Activated B cell treated with CpG ODN at 0.5 μM for 24 hours (primary cell): ENCODE measurements at regions not wholly inside any gene's neighbourhood (a gene's known extent, or its start where the extent isn't known, plus 50 kb on each side); places are given as distances from the start of the nearest gene placed in this dataset.

Experiments
- ATAC-seq: fragments of 200-7000 bp; cut with Tn5 transposase; one replicate; pipeline ENCODE4 v1.10.0; 2021; ENCODE audit warnings: low read depth, mild to moderate bottlenecking, moderate library complexity
- CTCF ChIA-PET: fragments of 350-600 bp; sonication (Branson Sonifier 250); formaldehyde crosslinking; loops from one replicate; lab custom pipeline; 2021; ENCODE audit warnings: antibody characterized with exemption; lab: Charles Lee
- POLR2A ChIA-PET: fragments of 350-600 bp; sonication (Branson Sonifier 250); formaldehyde crosslinking; loops from one replicate; lab custom pipeline; 2021; ENCODE audit warnings: antibody characterized with exemption; lab: Charles Lee
- DNase-seq: peaks from one replicate; pipeline ENCODE4 v3.0.0; 2022
- H3K27ac Mint-ChIP-seq: one replicate; pipeline ENCODE4 v1.8.0; 2020; ENCODE audit warnings: mixed read lengths
- H3K27me3 Mint-ChIP-seq: one replicate; pipeline ENCODE4 v1.8.0; 2021; ENCODE audit warnings: mixed read lengths
- H3K36me3 Mint-ChIP-seq: one replicate; pipeline ENCODE4 v1.8.0; 2021; ENCODE audit warnings: low read depth, mixed read lengths
- H3K4me1 Mint-ChIP-seq: one replicate; pipeline ENCODE4 v1.8.0; 2021; ENCODE audit warnings: mixed read lengths
- H3K4me3 Mint-ChIP-seq: one replicate; pipeline ENCODE4 v1.8.0; 2020; ENCODE audit warnings: mild to moderate bottlenecking, mixed read lengths
- H3K9me3 Mint-ChIP-seq: one replicate; pipeline ENCODE4 v1.8.0; 2020; ENCODE audit warnings: mixed read lengths
- intact Hi-C: fragments of 100-400 bp; cut with micrococcal nuclease; formaldehyde crosslinking; loops from one replicate; pipeline ENCODE4 v1.15.1; 2024
- TF ChIP-seq, protein P1 (sequence below): fragments of 200-600 bp; IDR thresholded peaks from one replicate; pipeline ENCODE4 v1.8.0; 2022; ENCODE audit warnings: antibody characterized with exemption, mild to moderate bottlenecking

DNA sequence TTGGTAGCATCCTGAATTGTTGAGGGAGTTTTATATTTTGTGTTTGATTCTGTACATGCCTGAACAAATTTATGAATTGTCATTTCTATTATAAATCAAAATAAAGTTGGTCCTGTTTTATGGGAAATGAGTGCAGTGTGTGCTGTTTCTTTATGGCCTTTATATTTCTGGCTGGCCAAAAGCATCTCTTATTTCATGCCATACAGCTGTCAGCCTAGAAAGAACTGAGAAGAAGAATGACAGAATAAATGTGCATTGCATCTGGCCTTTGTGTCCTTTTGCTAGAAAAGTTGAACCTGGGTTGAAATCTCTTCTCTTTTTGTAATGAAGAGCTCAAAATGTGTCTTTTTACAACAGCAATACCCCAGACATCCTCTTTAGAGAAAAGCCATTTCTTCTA is 474.7 kb upstream of the LRATD1 start:
- POLR2A ChIA-PET: no interaction called here
- CTCF ChIA-PET: no interaction called here
- Mint-ChIP-seq H3K4me1 (no peaks in the 10 kb centered on the region), H3K27me3 (no peaks in the 10 kb centered on the region), H3K27ac (no peak overlapping the region), H3K4me3 (no peak overlapping the region), H3K36me3 (no peaks in the 10 kb centered on the region), H3K9me3 (no peaks in the 10 kb centered on the region)
- intact Hi-C loops: no loop called here
- DNase-seq (no peak), ATAC-seq (no peak)
- TF ChIP-seq, protein P1, sequence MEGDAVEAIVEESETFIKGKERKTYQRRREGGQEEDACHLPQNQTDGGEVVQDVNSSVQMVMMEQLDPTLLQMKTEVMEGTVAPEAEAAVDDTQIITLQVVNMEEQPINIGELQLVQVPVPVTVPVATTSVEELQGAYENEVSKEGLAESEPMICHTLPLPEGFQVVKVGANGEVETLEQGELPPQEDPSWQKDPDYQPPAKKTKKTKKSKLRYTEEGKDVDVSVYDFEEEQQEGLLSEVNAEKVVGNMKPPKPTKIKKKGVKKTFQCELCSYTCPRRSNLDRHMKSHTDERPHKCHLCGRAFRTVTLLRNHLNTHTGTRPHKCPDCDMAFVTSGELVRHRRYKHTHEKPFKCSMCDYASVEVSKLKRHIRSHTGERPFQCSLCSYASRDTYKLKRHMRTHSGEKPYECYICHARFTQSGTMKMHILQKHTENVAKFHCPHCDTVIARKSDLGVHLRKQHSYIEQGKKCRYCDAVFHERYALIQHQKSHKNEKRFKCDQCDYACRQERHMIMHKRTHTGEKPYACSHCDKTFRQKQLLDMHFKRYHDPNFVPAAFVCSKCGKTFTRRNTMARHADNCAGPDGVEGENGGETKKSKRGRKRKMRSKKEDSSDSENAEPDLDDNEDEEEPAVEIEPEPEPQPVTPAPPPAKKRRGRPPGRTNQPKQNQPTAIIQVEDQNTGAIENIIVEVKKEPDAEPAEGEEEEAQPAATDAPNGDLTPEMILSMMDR: no peak

DNA sequence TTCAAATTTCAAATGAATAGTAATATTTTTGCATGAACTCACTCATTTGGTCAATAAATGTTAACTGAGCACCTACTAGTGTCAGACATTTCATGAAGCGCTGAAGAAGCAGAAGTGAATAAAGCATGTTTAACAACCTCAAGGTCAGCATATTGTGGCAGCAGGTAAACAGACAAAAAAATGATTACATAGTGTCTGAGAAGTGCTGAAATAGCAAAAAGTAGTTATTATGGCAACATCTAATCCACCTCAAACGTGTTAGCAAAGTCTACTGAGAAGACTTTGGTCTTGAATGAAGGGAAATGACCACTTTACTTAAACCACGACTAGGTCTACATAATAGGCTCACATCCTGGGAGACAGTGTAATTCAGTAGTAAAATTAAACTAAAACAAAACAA is 452.2 kb upstream of the LRATD1 start:
- H3K36me3 Mint-ChIP-seq: no peaks in the 10 kb centered on the region
- H3K9me3 Mint-ChIP-seq: peaks cover 3% of the 10 kb centered on the region
- ChIA-PET CTCF (no interaction called here), POLR2A (no interaction called here)
- H3K27ac Mint-ChIP-seq: no peak overlapping the region
- ATAC-seq (no peak), DNase-seq (no peak)
- no peaks in the 10 kb centered on the region for H3K4me1 Mint-ChIP-seq
- no peaks in the 10 kb centered on the region for H3K27me3 Mint-ChIP-seq
- intact Hi-C loops: no loop called here
- H3K4me3 Mint-ChIP-seq: no peak overlapping the region
- TF ChIP-seq, protein P1: no peak

DNA sequence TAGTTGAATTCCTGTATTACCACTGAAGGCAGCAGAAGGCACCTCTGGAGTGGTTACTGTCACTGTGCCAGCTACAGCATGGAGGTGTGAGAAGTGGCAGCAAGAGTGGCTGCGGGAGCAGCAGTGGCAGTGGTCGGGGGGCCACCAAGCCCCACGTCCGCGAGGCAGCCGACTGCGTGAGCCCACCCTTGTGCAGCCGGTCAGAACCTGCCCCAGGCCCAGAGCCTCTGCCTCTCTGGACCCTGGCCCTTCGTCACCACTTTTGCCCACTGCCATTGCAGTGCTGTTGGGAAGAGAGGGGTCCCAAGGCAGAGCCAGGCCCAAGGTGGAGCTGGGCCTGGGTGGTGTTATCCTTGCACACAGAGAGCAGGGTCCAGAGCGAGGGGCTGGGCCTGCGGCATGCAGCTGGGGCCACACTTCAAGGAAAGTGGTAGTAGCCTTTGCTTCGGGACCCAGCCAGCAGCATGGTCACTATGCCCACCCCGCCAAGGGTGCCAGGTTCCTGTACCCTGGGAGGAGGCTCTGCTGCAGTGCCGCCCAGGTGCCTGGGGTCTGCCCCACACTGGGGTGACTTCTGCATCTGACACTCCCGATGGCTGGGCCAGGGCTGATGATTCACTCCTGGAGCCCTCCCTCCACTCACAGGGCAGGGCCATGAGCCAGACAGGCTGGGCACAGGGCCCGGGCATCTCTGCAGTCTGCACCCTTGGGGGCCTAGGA is 450.1 kb upstream of the LRATD1 start:
- Mint-ChIP-seq H3K4me3 (no peak overlapping the region), H3K36me3 (no peaks in the 10 kb centered on the region), H3K27ac (no peak overlapping the region), H3K27me3 (no peaks in the 10 kb centered on the region), H3K9me3 (no peaks in the 10 kb centered on the region), H3K4me1 (no peaks in the 10 kb centered on the region)
- intact Hi-C loops: no loop called here
- TF ChIP-seq, protein P1: no peak
- POLR2A ChIA-PET: no interaction called here
- DNase-seq: no peak
- no peak for ATAC-seq
- CTCF ChIA-PET: no interaction called here

DNA sequence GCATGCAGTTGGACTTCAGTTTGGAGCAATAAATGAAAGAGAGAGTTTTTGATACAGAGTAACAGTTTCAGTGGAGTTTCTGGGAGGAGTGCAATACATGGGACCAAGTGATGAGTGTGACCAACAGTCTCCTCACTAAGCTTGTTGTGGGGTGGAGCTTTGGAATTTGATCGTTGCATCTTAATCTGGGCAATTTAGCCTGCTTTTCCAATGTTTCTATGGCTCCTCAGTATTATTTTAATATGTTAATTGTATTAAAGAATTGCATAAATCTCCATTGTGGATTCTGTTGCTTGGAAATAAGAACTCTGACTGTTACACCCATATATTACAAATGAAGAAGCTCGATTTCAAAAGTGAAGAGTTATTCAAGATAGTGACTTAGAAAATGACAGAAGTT is 446.6 kb upstream of the LRATD1 start:
- H3K4me1 Mint-ChIP-seq: no peaks in the 10 kb centered on the region
- TF ChIP-seq, protein P1: no peak
- H3K27ac Mint-ChIP-seq: no peak overlapping the region
- POLR2A ChIA-PET: no interaction called here
- ATAC-seq (no peak), DNase-seq (no peak)
- CTCF ChIA-PET: no interaction called here
- no peaks in the 10 kb centered on the region for H3K27me3 Mint-ChIP-seq
- no peaks in the 10 kb centered on the region for H3K36me3 Mint-ChIP-seq
- H3K4me3 Mint-ChIP-seq: no peak overlapping the region
- peaks cover 2% of the 10 kb centered on the region for H3K9me3 Mint-ChIP-seq
- intact Hi-C loops: no loop called here

DNA sequence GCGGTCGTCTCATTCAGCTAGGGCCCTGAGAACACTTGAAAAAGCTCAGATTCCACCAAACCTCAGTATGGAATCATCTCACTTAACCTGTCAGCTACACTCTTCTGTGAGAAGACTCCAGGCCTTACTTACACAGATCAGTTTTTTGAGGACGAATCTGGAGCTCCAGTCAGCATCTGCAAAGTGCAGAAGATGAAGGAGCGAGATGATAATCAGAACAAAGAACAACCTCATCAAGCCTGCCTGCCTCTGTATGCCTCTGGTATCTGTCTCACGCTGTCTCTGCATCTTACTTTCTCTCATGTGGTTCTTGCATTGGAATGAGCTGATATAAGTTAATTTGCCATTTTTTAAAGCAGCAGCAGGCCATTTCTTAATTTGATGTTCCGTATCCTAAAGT is 444.1 kb upstream of the LRATD1 start:
- no peak for DNase-seq
- Mint-ChIP-seq H3K27ac (no peak overlapping the region), H3K27me3 (no peaks in the 10 kb centered on the region), H3K36me3 (no peaks in the 10 kb centered on the region), H3K4me1 (no peaks in the 10 kb centered on the region), H3K9me3 (peaks cover 2% of the 10 kb centered on the region), H3K4me3 (no peak overlapping the region)
- ChIA-PET POLR2A (no interaction called here), CTCF (no interaction called here)
- intact Hi-C loops: no loop called here
- no peak for ATAC-seq
- TF ChIP-seq, protein P1: no peak
